NCI-H526 (cell line): ENCODE measurements at regions not wholly inside any gene's neighbourhood (a gene's known extent, or its start where the extent isn't known, plus 50 kb on each side); places are given as distances from the start of the nearest gene placed in this dataset.

Experiments
- DNase-seq, 2 experiments: peaks; one replicate each; lab custom pipeline; 2025; lab: John Stamatoyannopoulos, UW

DNA sequence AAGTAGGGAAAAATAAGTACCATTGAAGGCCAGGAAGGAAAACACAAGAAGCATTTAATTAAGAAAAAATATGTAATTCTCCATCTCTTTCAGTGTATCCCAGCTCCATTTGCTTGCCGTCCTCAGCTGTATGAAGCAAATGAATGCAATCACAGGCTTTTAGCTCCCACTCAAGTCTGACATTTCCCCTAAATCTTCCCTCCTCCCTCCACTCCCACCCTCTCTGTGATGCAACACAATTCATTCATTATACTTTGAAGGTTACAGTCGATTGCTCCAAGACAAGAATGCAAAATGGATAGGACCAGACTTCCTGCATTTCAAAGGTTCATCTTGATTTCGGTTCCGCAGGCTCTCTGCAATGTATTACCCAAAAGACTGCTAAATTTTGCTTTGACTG, 172.7 kb upstream of the SERPINE2 start:
- no peak for DNase-seq

- DNase-seq, result no peak
These were observed 172.0 kb upstream of the SERPINE2 start for GRCh38 chr2:224211181-224211480.

GRCh38 chr2:224210286-224211180, 171.4 kb upstream of the SERPINE2 start:
- no peak for DNase-seq

GRCh38 chr2:224209555-224210285, 170.6 kb upstream of the SERPINE2 start:
- no peak for DNase-seq

- no peak for DNase-seq
These were observed 169.4 kb upstream of the SERPINE2 start for GRCh38 chr2:224208443-224208842.

DNA sequence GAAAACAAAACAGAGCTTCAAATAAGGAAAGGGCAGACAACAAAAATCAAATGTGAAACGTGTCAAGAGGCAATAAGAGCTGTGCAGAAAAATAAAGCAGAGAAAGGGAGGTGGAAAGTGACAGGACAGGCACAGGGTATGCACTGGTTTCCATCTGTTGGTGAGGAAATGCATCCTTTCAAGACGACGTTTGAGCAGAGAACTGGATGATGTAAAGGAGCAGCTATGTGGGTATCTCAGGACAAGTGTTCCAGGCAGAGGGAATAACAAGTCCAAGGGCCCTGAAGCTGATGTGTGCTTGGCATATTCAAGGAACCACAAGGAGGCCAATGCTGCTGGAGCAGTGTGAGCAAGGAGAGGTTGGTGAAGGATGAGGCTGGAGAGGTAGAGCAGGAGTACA, 168.9 kb upstream of the SERPINE2 start:
- DNase-seq, result no peak

DNA sequence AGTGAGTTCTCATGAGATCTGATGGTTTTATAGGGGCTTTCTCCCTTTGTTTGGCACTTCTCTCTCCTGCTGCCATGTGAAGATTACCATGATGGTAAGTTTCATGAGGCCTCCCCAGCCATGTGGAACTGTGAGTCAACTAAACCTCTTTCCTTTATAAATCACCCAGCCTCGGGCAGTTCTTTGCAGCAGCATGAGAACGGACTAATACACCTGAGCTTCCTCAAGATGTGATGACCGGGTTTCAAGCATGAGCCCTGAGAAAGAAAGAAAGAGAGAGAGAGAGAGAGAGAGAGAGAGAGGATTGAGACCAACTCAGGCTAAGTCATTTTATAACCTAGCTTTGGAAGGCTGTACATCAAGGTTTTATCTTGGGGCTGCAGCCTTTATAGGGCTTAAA, 167.7 kb upstream of the SERPINE2 start:
- DNase-seq, result no peak

GRCh38 chr2:224202281-224202865, 163.3 kb upstream of the SERPINE2 start:
- no peak for DNase-seq

GRCh38 chr2:224198436-224198835, 159.3 kb upstream of the SERPINE2 start:
- no peak for DNase-seq

DNA sequence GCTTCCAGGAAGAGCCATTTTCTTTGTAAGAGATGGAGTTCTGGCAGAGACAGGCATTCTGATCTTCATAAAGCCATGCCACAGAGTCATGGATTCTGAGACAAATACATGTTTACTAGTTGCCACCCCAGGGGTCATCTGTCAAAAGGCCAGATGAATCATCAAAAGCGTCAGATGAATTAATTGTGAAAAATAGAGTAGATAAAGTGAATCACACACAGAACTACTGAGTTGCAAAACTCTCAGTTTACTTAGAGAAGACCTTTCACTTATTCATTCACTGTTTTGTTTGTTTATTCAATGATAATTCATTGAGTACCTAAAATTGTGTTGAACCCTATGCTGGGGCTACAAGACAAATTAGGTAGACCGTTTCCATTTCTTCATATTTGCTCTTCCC, 157.7 kb upstream of the SERPINE2 start:
- no peak for DNase-seq

DNA sequence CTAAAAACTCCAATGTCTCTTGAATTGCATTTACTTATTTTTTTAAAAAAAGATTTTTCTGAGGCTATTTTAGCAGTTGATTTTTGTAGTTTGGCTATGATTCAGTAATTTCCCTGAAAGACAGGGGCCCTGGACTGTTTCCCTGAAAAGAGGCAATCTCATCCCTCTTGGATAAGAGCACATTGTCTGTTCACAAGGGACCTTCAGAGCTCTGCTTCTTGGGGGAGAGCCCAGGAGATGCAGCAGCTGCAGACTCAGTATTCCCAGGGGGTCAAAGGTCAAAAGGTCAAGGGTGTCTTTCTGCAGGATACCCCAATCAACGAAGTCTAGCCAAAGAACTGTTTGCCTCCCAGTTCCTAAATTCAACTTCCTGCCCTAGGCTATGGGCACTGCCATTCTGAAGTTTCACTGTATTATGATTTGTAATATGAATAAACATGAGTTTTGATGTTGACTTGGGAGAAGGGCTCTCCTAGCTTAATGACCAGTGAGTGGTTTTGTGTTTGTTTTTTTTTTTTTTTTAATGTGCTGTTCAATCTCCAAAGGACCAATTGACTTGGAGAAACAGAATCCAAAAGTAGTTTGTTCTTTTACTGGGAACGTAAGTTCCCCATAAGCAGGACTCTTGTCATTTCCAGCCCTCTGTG, 157.0 kb upstream of the SERPINE2 start:
- DNase-seq, result no peak

- DNase-seq, result no peak
These were observed 155.1 kb upstream of the SERPINE2 start for GRCh38 chr2:224194161-224194560.

GRCh38 chr2:224191465-224191864, 152.4 kb upstream of the SERPINE2 start:
- no peak for DNase-seq

DNA sequence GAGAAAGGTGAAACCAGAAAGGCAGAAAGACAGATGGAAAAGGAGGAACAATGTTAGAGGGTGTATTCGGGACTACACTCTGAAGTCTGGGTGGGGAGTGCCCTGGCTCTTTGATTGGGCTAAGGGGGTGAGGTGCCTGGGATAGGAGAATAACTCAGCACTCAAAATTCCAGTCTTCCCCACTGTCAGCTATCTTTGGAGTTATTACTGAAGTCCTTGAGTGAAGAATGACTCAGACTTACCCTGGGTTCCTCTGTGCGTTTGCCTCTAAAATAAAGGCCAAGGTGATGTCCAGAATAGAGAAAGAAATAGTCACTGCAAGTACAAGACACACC, 151.8 kb upstream of the SERPINE2 start:
- DNase-seq, result no peak

GRCh38 chr2:224190234-224190935, 151.3 kb upstream of the SERPINE2 start:
- no peak for DNase-seq

DNA sequence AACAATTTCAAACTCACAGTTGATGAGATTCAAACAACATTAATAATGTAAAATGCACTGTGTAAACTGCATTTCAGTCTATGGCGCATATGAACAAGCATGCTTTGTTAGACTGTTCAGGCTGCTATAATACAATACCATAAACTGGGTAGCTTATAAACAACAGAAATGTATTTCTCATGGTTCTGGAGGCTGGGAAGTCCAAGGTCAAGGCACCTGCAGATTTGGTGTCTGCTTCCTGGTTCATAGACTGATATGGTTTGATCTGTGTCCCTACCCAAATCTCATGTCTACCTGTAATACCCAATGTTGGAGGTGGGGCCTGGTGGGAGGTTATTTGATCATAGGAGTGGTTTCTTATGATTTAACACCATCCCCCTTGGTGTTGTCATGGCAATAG, 148.1 kb upstream of the SERPINE2 start:
- no peak for DNase-seq

DNA sequence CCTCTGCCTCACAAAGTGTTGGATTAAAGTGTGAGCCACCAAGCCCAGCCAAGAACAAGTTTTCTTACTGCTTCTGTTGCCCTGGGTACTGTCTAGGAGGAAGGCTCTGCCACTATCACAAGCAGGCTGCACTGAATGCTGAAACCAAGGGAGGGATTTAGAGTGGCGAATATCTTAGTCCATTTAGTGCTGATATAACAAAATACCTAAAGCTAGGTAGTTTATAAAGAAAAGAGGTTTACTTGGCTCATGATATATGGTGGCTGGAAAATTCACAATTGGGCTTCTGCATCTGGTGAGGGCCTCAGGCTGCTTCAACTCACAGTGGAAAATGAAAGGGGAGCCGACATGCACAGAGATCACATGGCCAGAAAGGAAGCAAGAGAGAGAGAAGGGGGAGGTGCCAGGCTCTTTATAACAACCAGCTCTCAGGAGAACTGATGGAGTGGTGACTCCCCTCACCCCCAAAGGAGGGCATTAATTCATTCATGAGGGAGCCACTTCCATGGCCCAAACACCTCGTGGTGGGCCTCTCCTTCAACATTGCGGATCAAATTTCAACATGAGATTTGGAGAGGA, 146.0 kb upstream of the SERPINE2 start:
- no peak for DNase-seq

DNA sequence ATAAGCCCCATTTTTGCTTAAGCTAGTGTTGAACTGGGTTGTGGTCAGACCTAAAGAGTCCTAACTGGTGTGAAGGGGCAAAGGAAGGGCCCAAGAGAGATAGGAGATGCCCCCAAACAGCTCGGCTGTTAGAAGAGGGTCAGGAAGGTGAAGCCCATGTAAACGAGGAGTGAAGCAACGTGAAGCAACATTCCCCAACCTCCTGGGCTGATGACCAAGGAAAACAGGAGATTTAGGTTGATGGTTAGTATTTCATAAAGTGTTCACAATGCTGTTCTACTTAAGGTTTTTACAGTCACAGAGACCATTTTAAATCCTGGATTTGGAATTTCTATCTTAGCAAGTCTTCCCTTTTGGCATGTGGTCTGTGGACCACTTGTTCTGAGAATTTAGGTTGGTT, 144.0 kb upstream of the SERPINE2 start:
- DNase-seq, result no peak

GRCh38 chr2:224182498-224182897, 143.4 kb upstream of the SERPINE2 start:
- no peak for DNase-seq

- no peak for DNase-seq
These were observed 142.6 kb upstream of the SERPINE2 start for GRCh38 chr2:224181534-224182155.

GRCh38 chr2:224180810-224181209, 141.7 kb upstream of the SERPINE2 start:
- no peak for DNase-seq
